ENCODE measurements at regions not wholly inside any gene's neighbourhood (a gene's known extent, or its start where the extent isn't known, plus 50 kb on each side); places are given as distances from the start of the nearest gene placed in this dataset.

GRCh38 chr18:28715206-28715605 is 538.3 kb upstream of the CDH2 start:
- TF ChIP-seq, protein P1, sequence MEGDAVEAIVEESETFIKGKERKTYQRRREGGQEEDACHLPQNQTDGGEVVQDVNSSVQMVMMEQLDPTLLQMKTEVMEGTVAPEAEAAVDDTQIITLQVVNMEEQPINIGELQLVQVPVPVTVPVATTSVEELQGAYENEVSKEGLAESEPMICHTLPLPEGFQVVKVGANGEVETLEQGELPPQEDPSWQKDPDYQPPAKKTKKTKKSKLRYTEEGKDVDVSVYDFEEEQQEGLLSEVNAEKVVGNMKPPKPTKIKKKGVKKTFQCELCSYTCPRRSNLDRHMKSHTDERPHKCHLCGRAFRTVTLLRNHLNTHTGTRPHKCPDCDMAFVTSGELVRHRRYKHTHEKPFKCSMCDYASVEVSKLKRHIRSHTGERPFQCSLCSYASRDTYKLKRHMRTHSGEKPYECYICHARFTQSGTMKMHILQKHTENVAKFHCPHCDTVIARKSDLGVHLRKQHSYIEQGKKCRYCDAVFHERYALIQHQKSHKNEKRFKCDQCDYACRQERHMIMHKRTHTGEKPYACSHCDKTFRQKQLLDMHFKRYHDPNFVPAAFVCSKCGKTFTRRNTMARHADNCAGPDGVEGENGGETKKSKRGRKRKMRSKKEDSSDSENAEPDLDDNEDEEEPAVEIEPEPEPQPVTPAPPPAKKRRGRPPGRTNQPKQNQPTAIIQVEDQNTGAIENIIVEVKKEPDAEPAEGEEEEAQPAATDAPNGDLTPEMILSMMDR (conservative IDR thresholded peaks at IDR 0.05 in 1 of 2, IDR thresholded peaks at IDR 0.05 in 1 of 2; ENCODE audit: extremely low read depth in 1 of 2, insufficient read depth in 1 of 2, low read depth in 1 of 2, low read length in 2 of 2): no peak
- no peak for TF ChIP-seq EZH2 (IDR thresholded peaks at IDR 0.05; ENCODE audit: borderline replicate concordance, low read length)

All from mammary epithelial cell (primary cell).